Loucy (cell line): ENCODE measurements at regions not wholly inside any gene's neighbourhood (a gene's known extent, or its start where the extent isn't known, plus 50 kb on each side); places are given as distances from the start of the nearest gene placed in this dataset.

Source experiments
- H2AFZ ChIP-seq: fragments of 200-600 bp; sonication (generic); 2 replicates; pipeline ENCODE4 v1.6.0; 2016; ENCODE audit warnings: antibody characterized with exemption, mild to moderate bottlenecking, low read length, moderate library complexity
- H3F3A ChIP-seq: fragments of 200-600 bp; 2 replicates; pipeline ENCODE4 v1.6.0; 2016; ENCODE audit warnings: antibody characterized with exemption, low read depth, mild to moderate bottlenecking
- H3K27me3 ChIP-seq: fragments of 200-600 bp; sonication (generic); 2 replicates; pipeline ENCODE4 v1.6.1; 2014; ENCODE audit warnings: low read length, mild to moderate bottlenecking; ENCODE audit not compliant: insufficient read depth, poor library complexity, severe bottlenecking
- H3K36me3 ChIP-seq: fragments of 200-600 bp; sonication (generic); 2 replicates; pipeline ENCODE4 v1.6.1; 2016; ENCODE audit warnings: low read length; ENCODE audit not compliant: insufficient read depth
- H3K4me1 ChIP-seq: fragments of 200-600 bp; sonication (generic); 2 replicates; pipeline ENCODE4 v1.5.1; 2014; ENCODE audit warnings: low read length, mild to moderate bottlenecking; ENCODE audit not compliant: insufficient read depth, poor library complexity, severe bottlenecking
- H3K4me2 ChIP-seq: fragments of 200-600 bp; sonication (generic); 2 replicates; pipeline ENCODE4 v1.6.0; 2014; ENCODE audit warnings: antibody characterized with exemption, low read length, low read depth, mild to moderate bottlenecking; ENCODE audit not compliant: poor library complexity, severe bottlenecking
- H3K4me3 ChIP-seq: fragments of 200-600 bp; sonication (generic); 2 replicates; pipeline ENCODE4 v1.5.1; 2014; ENCODE audit warnings: low read length, mild to moderate bottlenecking, mixed read lengths; ENCODE audit not compliant: poor library complexity, severe bottlenecking
- H3K79me2 ChIP-seq: fragments of 200-600 bp; sonication (generic); 2 replicates; pipeline ENCODE4 v1.6.1; 2014; ENCODE audit warnings: low read length; ENCODE audit not compliant: insufficient read depth
- H3K9ac ChIP-seq: fragments of 200-600 bp; sonication (generic); 2 replicates; pipeline ENCODE4 v1.6.0; 2014; ENCODE audit warnings: mild to moderate bottlenecking, low read depth, low read length, moderate library complexity; ENCODE audit not compliant: poor library complexity, severe bottlenecking
- H3K9me2 ChIP-seq: fragments of 200-600 bp; sonication (generic); replicated peaks from 2 replicates; pipeline ENCODE4 v1.6.1; 2016; ENCODE audit warnings: low read depth, low read length, mixed read lengths
- H3K9me3 ChIP-seq: fragments of 200-600 bp; sonication (generic); 2 replicates; pipeline ENCODE4 v1.6.1; 2014; ENCODE audit warnings: mild to moderate bottlenecking, antibody characterized with exemption, low read length, low read depth; ENCODE audit not compliant: insufficient read depth
- H4K20me1 ChIP-seq: fragments of 200-600 bp; sonication (generic); 2 replicates; pipeline ENCODE4 v1.6.0; 2014; ENCODE audit warnings: antibody characterized with exemption, low read length, mild to moderate bottlenecking; ENCODE audit not compliant: insufficient read depth, poor library complexity, severe bottlenecking
- CTCF ChIP-seq: fragments of 200-600 bp; sonication (generic); conservative IDR thresholded peaks from 2 replicates; pipeline ENCODE4 v1.5.1; 2014; ENCODE audit warnings: mild to moderate bottlenecking, antibody characterized with exemption, low read length
- EZH2phosphoT487 ChIP-seq: fragments of 200-600 bp; IDR thresholded peaks from 2 replicates; pipeline ENCODE4 v1.6.1; 2018; ENCODE audit warnings: antibody characterized with exemption, mild to moderate bottlenecking, moderate library complexity, borderline replicate concordance

GRCh38 chr5:125834438-125835115, 588.6 kb upstream of the GRAMD2B start:
- H3K4me3 ChIP-seq, result no peak overlapping the region
- no peak overlapping the region for H3K9ac ChIP-seq
- no peak for TF ChIP-seq EZH2phosphoT487
- TF ChIP-seq CTCF, result no peak
- H3K79me2 ChIP-seq, result no peaks in the 10 kb centered on the region
- no peaks in the 10 kb centered on the region for H3K9me3 ChIP-seq
- H3K27me3 ChIP-seq, result no peaks in the 10 kb centered on the region
- H3K4me1 ChIP-seq, result no peaks in the 10 kb centered on the region
- no peaks in the 10 kb centered on the region for H3K9me2 ChIP-seq
- no peaks in the 10 kb centered on the region for H4K20me1 ChIP-seq
- H3K4me2 ChIP-seq, result no peak overlapping the region
- no peaks in the 10 kb centered on the region for H3K36me3 ChIP-seq
- no peaks in the 10 kb centered on the region for H3F3A ChIP-seq
- no peak overlapping the region for H2AFZ ChIP-seq

GRCh38 chr5:125835293-125836172, 587.7 kb upstream of the GRAMD2B start:
- TF ChIP-seq CTCF, result no peak; the same call in 1 of the 2 replicates
- no peak for TF ChIP-seq EZH2phosphoT487

GRCh38 chr5:125836256-125836655, 587.0 kb upstream of the GRAMD2B start:
- Histone ChIP-seq H3K9me2 (no peaks in the 10 kb centered on the region), H3K9ac (no peak overlapping the region), H2AFZ (no peak overlapping the region), H4K20me1 (no peaks in the 10 kb centered on the region), H3K79me2 (no peaks in the 10 kb centered on the region), H3K36me3 (no peaks in the 10 kb centered on the region), H3F3A (no peaks in the 10 kb centered on the region), H3K4me2 (no peak overlapping the region), H3K9me3 (no peaks in the 10 kb centered on the region), H3K4me1 (no peaks in the 10 kb centered on the region), H3K27me3 (no peaks in the 10 kb centered on the region), H3K4me3 (no peak overlapping the region)
- TF ChIP-seq EZH2phosphoT487 (no peak), CTCF (no peak)

More at GRCh38 chr5:125835293-125836172, 587.7 kb upstream of the GRAMD2B start:
- H3K36me3 ChIP-seq, result no peaks in the 10 kb centered on the region
- H3K4me1 ChIP-seq, result no peaks in the 10 kb centered on the region
- H3K9me3 ChIP-seq, result no peaks in the 10 kb centered on the region
- no peaks in the 10 kb centered on the region for H3F3A ChIP-seq
- H3K4me3 ChIP-seq, result no peak overlapping the region
- no peak overlapping the region for H3K9ac ChIP-seq
- H3K9me2 ChIP-seq, result no peaks in the 10 kb centered on the region
- no peaks in the 10 kb centered on the region for H4K20me1 ChIP-seq
- H3K4me2 ChIP-seq, result no peak overlapping the region
- H3K79me2 ChIP-seq, result no peaks in the 10 kb centered on the region
- H3K27me3 ChIP-seq, result no peaks in the 10 kb centered on the region
- H2AFZ ChIP-seq, result no peak overlapping the region
